Activated CD8-positive, alpha-beta T cell treated with anti-CD3 and anti-CD28 coated beads, Interleukin-2, amount 10 ng/mL, durations not matched to agents 7 days and 5 days (primary cell): ENCODE measurements at regions not wholly inside any gene's neighbourhood (a gene's known extent, or its start where the extent isn't known, plus 50 kb on each side); places are given as distances from the start of the nearest gene placed in this dataset.

Source experiments
- ATAC-seq: fragments of 150-1000 bp; cut with Tn5 transposase; one replicate; pipeline ENCODE4 v1.10.0; 2021; ENCODE audit warnings: moderate library complexity
- CTCF ChIA-PET: fragments of 350-600 bp; sonication (Branson Sonifier 250); formaldehyde crosslinking; loops from one replicate; lab custom pipeline; 2021; ENCODE audit warnings: antibody characterized with exemption; lab: Charles Lee
- POLR2A ChIA-PET: fragments of 350-600 bp; sonication (Branson Sonifier 250); formaldehyde crosslinking; loops from one replicate; lab custom pipeline; 2021; ENCODE audit warnings: antibody characterized with exemption; lab: Charles Lee
- DNase-seq: peaks from one replicate; pipeline ENCODE4 v3.0.0-alpha.2; 2020
- H3K27ac Mint-ChIP-seq: one replicate; pipeline ENCODE4 v1.8.0; 2021; ENCODE audit warnings: mild to moderate bottlenecking, mixed read lengths
- H3K27me3 Mint-ChIP-seq: one replicate; pipeline ENCODE4 v1.8.0; 2021; ENCODE audit warnings: low read depth, mixed read lengths
- H3K36me3 Mint-ChIP-seq: one replicate; pipeline ENCODE4 v1.8.0; 2021; ENCODE audit warnings: low read depth, mixed read lengths
- H3K4me1 Mint-ChIP-seq: one replicate; pipeline ENCODE4 v1.8.0; 2021; ENCODE audit warnings: low read depth, mixed read lengths
- H3K4me3 Mint-ChIP-seq: one replicate; pipeline ENCODE4 v1.8.0; 2021; ENCODE audit warnings: mild to moderate bottlenecking, mixed read lengths
- H3K9me3 Mint-ChIP-seq: one replicate; pipeline ENCODE4 v1.8.0; 2022; ENCODE audit warnings: mixed read lengths; ENCODE audit not compliant: insufficient read depth

DNA sequence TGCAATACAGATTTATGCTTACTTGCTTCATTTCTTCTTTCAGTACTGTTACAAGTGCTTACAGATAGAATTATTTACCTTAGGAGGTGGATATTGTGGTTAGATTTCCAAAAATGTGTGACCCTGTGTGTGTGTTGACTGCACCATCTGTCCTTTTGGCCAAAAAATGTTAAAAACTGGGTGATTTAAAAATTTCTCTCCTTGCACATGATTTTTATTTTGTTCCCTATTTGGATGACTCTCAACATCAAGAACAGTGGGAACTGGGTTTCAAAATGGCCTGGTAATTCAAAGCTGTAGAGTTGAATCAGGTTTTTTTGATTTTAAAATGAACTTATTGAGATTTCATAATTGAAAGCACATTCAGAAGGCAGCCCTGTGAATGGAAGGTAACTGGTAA lies 1132.9 kb downstream of the RAPGEF2 start:
- ChIA-PET CTCF (no interaction called here), POLR2A (no interaction called here)
- H3K4me3 Mint-ChIP-seq: no peak overlapping the region
- no peaks in the 10 kb centered on the region for H3K27me3 Mint-ChIP-seq
- no peak overlapping the region for H3K27ac Mint-ChIP-seq
- no peaks in the 10 kb centered on the region for H3K4me1 Mint-ChIP-seq
- ATAC-seq: no peak
- H3K9me3 Mint-ChIP-seq: no peaks in the 10 kb centered on the region
- no peak for DNase-seq
- H3K36me3 Mint-ChIP-seq: no peaks in the 10 kb centered on the region

DNA sequence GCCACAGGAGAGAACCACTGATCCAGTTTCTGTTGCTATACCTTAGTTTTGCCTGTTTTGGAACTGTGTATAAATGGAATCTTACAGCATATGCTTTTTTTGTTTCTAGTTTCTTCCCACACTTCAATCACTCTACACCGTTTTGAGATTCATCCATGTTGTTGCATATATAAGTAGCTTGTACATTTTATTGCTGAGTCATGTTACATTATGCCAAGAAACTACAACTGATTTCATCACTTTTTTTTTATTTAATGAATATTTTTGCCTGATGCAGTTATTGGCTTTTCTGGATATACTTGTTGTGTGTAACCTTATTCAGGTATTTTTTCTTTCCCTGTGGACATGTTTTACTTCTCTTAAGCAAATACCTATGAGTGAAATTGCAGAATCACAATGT lies 1135.9 kb downstream of the RAPGEF2 start:
- Mint-ChIP-seq H3K27ac (no peak overlapping the region), H3K27me3 (no peaks in the 10 kb centered on the region), H3K4me3 (no peak overlapping the region), H3K36me3 (no peaks in the 10 kb centered on the region), H3K4me1 (no peaks in the 10 kb centered on the region), H3K9me3 (no peaks in the 10 kb centered on the region)
- ATAC-seq: no peak
- DNase-seq: no peak
- CTCF ChIA-PET: no interaction called here
- POLR2A ChIA-PET: no interaction called here

DNA sequence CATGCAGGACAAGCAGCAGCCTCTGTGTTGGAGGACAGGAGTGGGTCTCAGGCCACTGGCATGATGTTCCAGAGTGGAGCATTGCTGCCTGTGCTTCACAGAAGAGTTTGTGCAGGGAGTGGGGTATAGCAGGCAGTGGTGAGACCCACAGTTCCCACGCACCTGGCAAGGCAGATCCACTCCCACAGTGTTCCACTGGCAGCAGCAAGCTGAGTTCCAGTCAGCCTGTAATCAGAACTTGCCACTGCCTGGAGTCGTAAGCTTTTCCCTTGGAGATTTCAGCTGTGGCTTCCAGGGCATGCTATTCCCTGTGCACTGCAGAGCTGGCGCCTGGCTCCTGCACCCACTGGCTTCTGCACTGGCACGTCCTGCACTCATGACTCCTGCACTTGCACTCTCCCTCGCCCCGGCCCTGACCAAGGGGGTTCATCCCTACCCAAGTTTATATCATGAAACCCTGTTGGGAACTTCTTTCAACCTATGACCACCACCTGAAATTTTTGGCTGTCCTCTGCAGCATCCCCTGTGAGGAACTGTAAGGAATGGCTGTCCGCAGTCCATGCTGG lies 1144.3 kb downstream of the RAPGEF2 start:
- no peak overlapping the region for H3K27ac Mint-ChIP-seq
- H3K36me3 Mint-ChIP-seq: no peaks in the 10 kb centered on the region
- ChIA-PET POLR2A (no interaction called here), CTCF (no interaction called here)
- H3K27me3 Mint-ChIP-seq: no peaks in the 10 kb centered on the region
- no peaks in the 10 kb centered on the region for H3K9me3 Mint-ChIP-seq
- DNase-seq: no peak
- H3K4me3 Mint-ChIP-seq: no peak overlapping the region
- ATAC-seq: no peak
- no peaks in the 10 kb centered on the region for H3K4me1 Mint-ChIP-seq

DNA sequence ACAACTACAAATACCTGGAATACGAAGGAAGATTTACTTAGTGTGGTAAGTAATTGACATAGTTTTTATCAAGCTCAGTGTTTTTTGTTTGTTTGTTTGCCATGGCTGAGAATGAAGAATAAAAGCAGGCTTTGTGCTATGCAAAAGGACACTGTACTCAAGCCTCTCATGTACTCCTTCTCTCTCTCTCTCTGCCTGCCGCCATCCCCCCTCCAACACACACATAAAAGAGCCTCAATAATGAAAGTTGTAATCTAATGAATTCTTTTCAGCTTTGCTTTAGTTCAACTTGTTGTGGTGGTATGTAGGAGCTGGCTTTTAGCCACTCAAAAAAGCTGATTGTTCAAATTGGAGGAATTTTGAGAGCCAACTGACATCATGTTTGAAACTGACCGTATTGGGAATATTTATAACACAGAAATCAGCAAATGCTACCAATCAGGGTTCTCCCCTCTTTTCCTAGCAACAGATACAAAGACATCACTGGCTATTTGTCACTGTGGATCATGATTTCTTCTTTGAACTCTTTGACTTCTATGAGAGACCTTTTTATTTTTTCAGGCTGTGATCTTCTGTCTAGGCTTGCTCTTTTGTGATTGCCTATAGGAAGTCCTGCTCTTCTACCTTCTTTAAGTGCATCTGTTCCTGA lies 1148.8 kb downstream of the RAPGEF2 start:
- Mint-ChIP-seq H3K9me3 (peaks cover 4% of the 10 kb centered on the region), H3K27me3 (no peaks in the 10 kb centered on the region), H3K4me3 (no peak overlapping the region), H3K27ac (no peak overlapping the region), H3K36me3 (no peaks in the 10 kb centered on the region), H3K4me1 (no peaks in the 10 kb centered on the region)
- ChIA-PET CTCF (no interaction called here), POLR2A (no interaction called here)
- ATAC-seq (no peak), DNase-seq (no peak)

DNA sequence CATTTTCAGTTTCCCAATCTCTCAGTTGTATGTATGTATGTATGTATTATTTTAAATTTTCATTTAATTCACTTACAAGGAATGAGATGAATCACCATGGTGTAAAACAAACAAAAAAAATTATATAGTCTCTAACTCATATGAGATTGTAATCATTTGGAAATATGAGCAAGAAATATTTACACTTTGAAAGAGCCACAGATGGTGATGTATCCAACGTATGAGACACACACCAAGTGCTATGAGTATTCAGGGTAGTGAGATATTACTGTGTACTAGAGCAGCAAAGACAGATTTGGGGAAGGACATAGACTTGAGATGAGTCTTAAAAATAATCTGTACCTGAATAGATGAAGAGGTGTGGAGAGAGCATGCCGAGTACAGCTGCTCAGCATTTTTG lies 1154.4 kb downstream of the RAPGEF2 start:
- no peak overlapping the region for H3K4me3 Mint-ChIP-seq
- H3K4me1 Mint-ChIP-seq: no peaks in the 10 kb centered on the region
- no peaks in the 10 kb centered on the region for H3K36me3 Mint-ChIP-seq
- ATAC-seq (no peak), DNase-seq (no peak)
- H3K9me3 Mint-ChIP-seq: peaks cover 8% of the 10 kb centered on the region
- H3K27me3 Mint-ChIP-seq: no peaks in the 10 kb centered on the region
- H3K27ac Mint-ChIP-seq: no peak overlapping the region
- CTCF ChIA-PET: no interaction called here
- POLR2A ChIA-PET: no interaction called here

DNA sequence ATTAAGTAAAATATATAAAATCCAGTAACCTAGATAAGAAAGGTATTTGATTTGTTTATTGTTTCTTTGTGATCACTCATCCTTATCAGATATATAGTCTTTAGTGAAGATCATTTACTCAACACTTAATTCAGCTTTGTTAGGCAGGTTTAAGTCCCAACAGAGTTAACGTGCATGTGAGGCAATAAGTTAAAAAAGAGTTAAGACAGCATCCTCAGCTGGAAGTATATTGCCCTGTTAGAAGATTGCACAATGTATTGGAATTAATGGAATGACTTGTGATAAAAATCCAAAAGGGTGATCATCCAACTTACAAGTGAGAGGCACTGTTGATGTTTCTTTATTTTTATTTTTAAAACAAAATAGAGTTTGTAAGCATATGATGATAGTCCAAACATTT lies 1162.1 kb downstream of the RAPGEF2 start:
- POLR2A ChIA-PET: no interaction called here
- CTCF ChIA-PET: no interaction called here
- H3K36me3 Mint-ChIP-seq: no peaks in the 10 kb centered on the region

DNA sequence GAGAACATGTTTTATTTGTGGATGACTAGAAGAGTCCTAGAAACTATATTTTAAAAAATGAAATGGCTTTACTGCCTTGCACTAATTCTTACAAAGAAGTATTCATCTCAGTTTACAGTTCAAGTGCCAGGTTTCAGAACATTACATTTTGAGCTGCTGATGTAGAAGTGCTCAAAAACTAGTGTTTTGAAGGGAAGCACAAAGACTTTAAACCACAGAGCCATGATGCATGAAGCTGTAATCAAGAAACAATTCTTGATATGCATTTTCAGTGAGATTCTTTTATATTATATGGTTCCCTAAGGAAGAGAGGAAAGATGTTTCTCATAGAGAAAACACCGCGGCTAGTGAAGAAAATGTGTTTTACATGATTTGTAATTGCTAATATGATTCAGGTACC lies 1163.0 kb downstream of the RAPGEF2 start:
- H3K4me3 Mint-ChIP-seq: no peak overlapping the region

More for the DNA sequence above, 1162.1 kb downstream of the RAPGEF2 start:
- H3K9me3 Mint-ChIP-seq: peaks cover 3% of the 10 kb centered on the region
- no peak for ATAC-seq
- no peak overlapping the region for H3K27ac Mint-ChIP-seq
- H3K4me3 Mint-ChIP-seq: no peak overlapping the region
- no peak for DNase-seq
- H3K27me3 Mint-ChIP-seq: no peaks in the 10 kb centered on the region
- no peaks in the 10 kb centered on the region for H3K4me1 Mint-ChIP-seq

DNA sequence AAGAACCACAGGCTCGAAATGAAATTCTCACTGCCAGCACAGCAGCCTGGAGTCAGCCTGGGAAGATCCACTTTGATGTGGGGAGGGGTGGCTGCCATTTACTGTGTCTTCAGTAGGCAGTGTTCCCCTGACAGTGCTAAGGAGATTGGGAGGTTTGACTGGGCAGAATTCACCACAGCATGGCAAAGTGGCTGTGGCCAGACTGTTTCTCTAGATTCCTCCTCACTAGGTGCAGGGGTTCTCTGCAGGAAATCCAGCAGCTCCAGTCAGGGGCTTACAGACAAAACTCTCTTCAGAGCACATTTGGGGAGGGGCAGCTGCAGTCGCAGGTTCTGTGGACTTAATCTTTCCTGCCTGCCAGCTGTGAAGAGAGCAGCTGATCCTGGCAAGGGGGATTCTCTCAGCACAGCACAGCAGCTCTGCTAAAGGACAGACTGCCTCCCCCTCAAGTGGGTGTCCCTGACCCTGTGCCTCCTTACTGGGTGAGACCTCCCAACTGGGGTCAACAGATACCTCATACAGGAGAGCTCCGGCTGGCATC lies 1174.0 kb downstream of the RAPGEF2 start:
- H3K27ac Mint-ChIP-seq: no peak overlapping the region
- CTCF ChIA-PET: no interaction called here
- H3K4me1 Mint-ChIP-seq: no peaks in the 10 kb centered on the region
- H3K36me3 Mint-ChIP-seq: no peaks in the 10 kb centered on the region
- H3K27me3 Mint-ChIP-seq: no peaks in the 10 kb centered on the region
- POLR2A ChIA-PET: no interaction called here
- H3K4me3 Mint-ChIP-seq: no peak overlapping the region
- peaks cover 19% of the 10 kb centered on the region for H3K9me3 Mint-ChIP-seq
- no peak for ATAC-seq
- no peak for DNase-seq

More for the DNA sequence above, 1163.0 kb downstream of the RAPGEF2 start:
- Mint-ChIP-seq H3K36me3 (no peaks in the 10 kb centered on the region), H3K27ac (no peak overlapping the region), H3K9me3 (peaks cover 4% of the 10 kb centered on the region), H3K4me1 (no peaks in the 10 kb centered on the region), H3K27me3 (no peaks in the 10 kb centered on the region)
- ATAC-seq: no peak
- CTCF ChIA-PET: no interaction called here
- DNase-seq: no peak
- POLR2A ChIA-PET: no interaction called here

DNA sequence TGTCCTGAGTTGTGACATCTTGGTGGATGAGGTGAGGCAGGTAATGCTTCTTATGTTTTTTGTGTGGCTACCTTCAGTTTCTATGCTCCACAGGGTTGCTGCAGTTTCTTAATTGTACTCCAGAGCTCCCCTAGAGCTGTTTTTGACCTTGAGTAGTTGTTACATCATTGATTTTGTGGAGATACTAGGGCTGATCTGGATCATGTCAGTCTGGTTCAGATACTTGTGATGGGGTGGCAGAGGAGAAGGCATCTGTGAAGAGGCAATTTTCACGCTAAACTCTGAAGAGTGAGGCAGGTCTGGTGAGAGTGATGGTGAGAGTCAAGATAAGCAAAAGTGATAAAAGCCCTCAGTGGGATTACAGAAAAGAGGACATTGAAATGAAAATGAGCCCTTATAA lies 1180.2 kb downstream of the RAPGEF2 start:
- peaks cover 6% of the 10 kb centered on the region for H3K9me3 Mint-ChIP-seq
- H3K27ac Mint-ChIP-seq: no peak overlapping the region
- DNase-seq (no peak), ATAC-seq (no peak)
- H3K4me1 Mint-ChIP-seq: no peaks in the 10 kb centered on the region
- H3K27me3 Mint-ChIP-seq: no peaks in the 10 kb centered on the region
- ChIA-PET CTCF (no interaction called here), POLR2A (no interaction called here)
- no peaks in the 10 kb centered on the region for H3K36me3 Mint-ChIP-seq
- no peak overlapping the region for H3K4me3 Mint-ChIP-seq

DNA sequence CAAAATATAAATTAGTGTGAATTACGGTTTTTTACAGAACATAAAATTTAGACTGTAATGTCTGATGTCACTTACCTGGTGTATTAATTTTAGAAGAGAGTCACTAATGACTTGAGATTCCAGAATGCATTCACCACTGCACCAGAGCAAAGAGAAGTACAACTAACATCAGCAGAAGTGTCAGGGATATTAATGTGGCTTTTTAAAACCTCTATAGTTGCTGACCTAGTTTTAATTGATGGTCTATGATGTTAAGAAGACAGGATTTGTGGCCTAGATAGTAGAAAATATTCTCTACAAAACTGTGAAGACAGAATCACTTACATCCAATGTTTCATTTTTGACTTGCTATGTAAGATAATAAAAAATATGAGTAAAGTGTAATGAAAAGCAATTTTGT lies 1181.6 kb downstream of the RAPGEF2 start:
- POLR2A ChIA-PET: no interaction called here

DNA sequence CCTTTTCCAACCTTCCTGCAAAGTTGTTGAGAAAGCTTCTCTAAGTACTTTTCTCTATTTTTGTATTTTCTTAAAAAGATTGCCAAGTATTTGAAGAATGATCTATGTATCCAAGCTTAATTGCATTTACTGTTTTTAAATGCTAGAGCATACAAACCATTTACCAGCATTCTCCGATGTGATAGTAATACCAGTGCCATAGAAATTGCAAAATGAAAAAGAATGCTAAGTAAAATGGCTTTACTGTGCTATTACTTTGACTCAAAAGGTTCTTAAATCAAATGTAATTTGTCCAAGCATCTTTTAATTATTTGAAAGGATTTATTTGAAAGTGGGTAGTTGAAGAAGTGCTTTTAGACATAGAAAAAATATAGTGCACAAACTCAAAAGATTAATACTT lies 1183.2 kb downstream of the RAPGEF2 start:
- DNase-seq: no peak
- ChIA-PET POLR2A (no interaction called here), CTCF (no interaction called here)
- no peaks in the 10 kb centered on the region for H3K4me1 Mint-ChIP-seq
- H3K9me3 Mint-ChIP-seq: no peaks in the 10 kb centered on the region
- H3K4me3 Mint-ChIP-seq: no peak overlapping the region
- H3K36me3 Mint-ChIP-seq: no peaks in the 10 kb centered on the region
- H3K27ac Mint-ChIP-seq: no peak overlapping the region
- no peaks in the 10 kb centered on the region for H3K27me3 Mint-ChIP-seq
- no peak for ATAC-seq

More for the DNA sequence above, 1181.6 kb downstream of the RAPGEF2 start:
- ATAC-seq: no peak
- Mint-ChIP-seq H3K27me3 (no peaks in the 10 kb centered on the region), H3K4me1 (no peaks in the 10 kb centered on the region), H3K4me3 (no peak overlapping the region), H3K36me3 (no peaks in the 10 kb centered on the region), H3K9me3 (peaks cover 6% of the 10 kb centered on the region), H3K27ac (no peak overlapping the region)
- DNase-seq: no peak
- CTCF ChIA-PET: no interaction called here

DNA sequence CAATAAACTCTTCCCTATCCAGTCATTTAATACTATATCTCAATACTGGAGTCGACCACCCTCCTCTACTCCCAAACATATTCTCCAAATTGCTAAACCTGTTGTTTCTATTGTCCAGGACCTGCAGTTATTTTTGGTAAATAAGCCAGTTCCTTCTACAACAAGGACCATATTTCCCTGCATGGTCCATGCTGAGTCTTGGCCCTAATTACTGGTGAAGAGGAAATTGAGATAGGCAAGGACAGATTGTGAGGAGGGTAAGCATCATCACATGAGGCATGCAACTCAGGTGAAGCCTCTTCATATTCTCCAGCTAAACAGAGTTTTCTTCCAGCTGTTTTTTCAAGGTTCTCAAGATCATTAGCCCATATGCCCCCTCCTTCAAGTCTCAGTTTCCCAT lies 1193.6 kb downstream of the RAPGEF2 start:
- no peak for ATAC-seq
- H3K9me3 Mint-ChIP-seq: peaks cover 13% of the 10 kb centered on the region
- no peak overlapping the region for H3K27ac Mint-ChIP-seq
- ChIA-PET CTCF (no interaction called here), POLR2A (no interaction called here)
- DNase-seq: no peak
- H3K4me3 Mint-ChIP-seq: no peak overlapping the region
- H3K27me3 Mint-ChIP-seq: no peaks in the 10 kb centered on the region
- no peaks in the 10 kb centered on the region for H3K4me1 Mint-ChIP-seq
- H3K36me3 Mint-ChIP-seq: no peaks in the 10 kb centered on the region
